Trophoblast cell (in vitro differentiated cells and primary cell): ENCODE measurements at regions not wholly inside any gene's neighbourhood (a gene's known extent, or its start where the extent isn't known, plus 50 kb on each side); places are given as distances from the start of the nearest gene placed in this dataset.

Source experiments
- DNase-seq, 2 donors: peaks; one replicate each; pipeline ENCODE4 v3.0.0-alpha.2; 2016
- H2AFZ ChIP-seq: 2 replicates; pipeline ENCODE4 v1.6.1; 2013; ENCODE audit warnings: low read length, moderate library complexity, mild to moderate bottlenecking; ENCODE audit not compliant: insufficient read depth, poor library complexity
- H2AK5ac ChIP-seq: 2 replicates; pipeline ENCODE4 v1.6.1; 2013; ENCODE audit warnings: mild to moderate bottlenecking, low read length
- H2BK120ac ChIP-seq: 2 replicates; pipeline ENCODE4 v1.6.1; 2013; ENCODE audit warnings: low read length, mild to moderate bottlenecking, moderate library complexity; ENCODE audit not compliant: insufficient read depth, poor library complexity
- H2BK12ac ChIP-seq: 2 replicates; pipeline ENCODE4 v1.6.1; 2013; ENCODE audit warnings: mild to moderate bottlenecking, low read length, moderate library complexity
- H2BK5ac ChIP-seq: 2 replicates; pipeline ENCODE4 v1.6.1; 2013; ENCODE audit warnings: low read length, low read depth, moderate library complexity, mild to moderate bottlenecking; ENCODE audit not compliant: poor library complexity
- H3K14ac ChIP-seq: 2 replicates; pipeline ENCODE4 v1.6.1; 2013; ENCODE audit warnings: mild to moderate bottlenecking, low read length
- H3K18ac ChIP-seq: 2 replicates; pipeline ENCODE4 v1.6.1; 2013; ENCODE audit warnings: mild to moderate bottlenecking, low read length
- H3K23ac ChIP-seq: 2 replicates; pipeline ENCODE4 v1.6.1; 2013; ENCODE audit warnings: low read length
- H3K27ac ChIP-seq: 2 replicates; pipeline ENCODE4 v1.5.1; 2013; ENCODE audit warnings: low read depth, mild to moderate bottlenecking, inconsistent platforms, low read length, moderate library complexity
- H3K27me3 ChIP-seq: 2 replicates; pipeline ENCODE4 v1.6.1; 2013; ENCODE audit warnings: inconsistent platforms, mild to moderate bottlenecking, low read length, moderate library complexity; ENCODE audit not compliant: insufficient read depth
- H3K36me3 ChIP-seq, 2 experiments: 1 replicate in 1 of 2; 2 replicates in 1 of 2; pipeline ENCODE4 v1.6.1; 2013; ENCODE audit warnings: low read length in 2 of 2, mild to moderate bottlenecking in 2 of 2, moderate library complexity in 1 of 2; ENCODE audit not compliant: insufficient read depth in 2 of 2, control insufficient read depth in 1 of 2
- H3K4ac ChIP-seq: 2 replicates; pipeline ENCODE4 v1.6.1; 2013; ENCODE audit warnings: low read depth, mild to moderate bottlenecking, low read length, moderate library complexity
- H3K4me1 ChIP-seq, 2 experiments: 1 replicate in 1 of 2; 2 replicates in 1 of 2; pipeline ENCODE4 v1.6.1; 2013; ENCODE audit warnings: low read length in 2 of 2, mild to moderate bottlenecking in 2 of 2, moderate library complexity in 1 of 2; ENCODE audit not compliant: insufficient read depth in 2 of 2, control insufficient read depth in 1 of 2
- H3K4me2 ChIP-seq: 2 replicates; pipeline ENCODE4 v1.6.1; 2013; ENCODE audit warnings: inconsistent platforms, mild to moderate bottlenecking, low read length, moderate library complexity
- H3K4me3 ChIP-seq: 2 replicates; pipeline ENCODE4 v1.5.1; 2013; ENCODE audit warnings: mild to moderate bottlenecking, low read depth, low read length, inconsistent platforms
- H3K79me1 ChIP-seq: one replicate; pipeline ENCODE4 v1.6.1; 2013; ENCODE audit warnings: low read length
- H3K79me2 ChIP-seq: 2 replicates; pipeline ENCODE4 v1.6.1; 2013; ENCODE audit warnings: low read length, mild to moderate bottlenecking; ENCODE audit not compliant: control insufficient read depth, insufficient read depth, poor library complexity
- H3K9ac ChIP-seq: 2 replicates; pipeline ENCODE4 v1.6.1; 2013; ENCODE audit warnings: mild to moderate bottlenecking, low read length
- H3K9me3 ChIP-seq: 2 replicates; pipeline ENCODE4 v1.6.1; 2013; ENCODE audit warnings: low read depth, mild to moderate bottlenecking, control low read depth, inconsistent platforms, low read length; ENCODE audit not compliant: insufficient read depth
- H4K12ac ChIP-seq: 2 replicates; pipeline ENCODE4 v1.6.1; 2013; ENCODE audit warnings: low read depth, mild to moderate bottlenecking, low read length, moderate library complexity
- H4K8ac ChIP-seq: 2 replicates; pipeline ENCODE4 v1.6.1; 2013; ENCODE audit warnings: low read depth, mild to moderate bottlenecking, low read length, moderate library complexity
- H4K91ac ChIP-seq: one replicate; pipeline ENCODE4 v1.6.1; 2013; ENCODE audit warnings: low read depth, mild to moderate bottlenecking, low read length, moderate library complexity
- WGBS: extraction: QIAGEN DNeasy Blood & Tissue Kit; methylation state at CpG from one replicate; pipeline ENCODE4 v1.1.7; 2013; ENCODE audit warnings: missing lambda C conversion rate; ENCODE audit not compliant: insufficient read length, insufficient coverage; ENCODE audit errors: extremely low coverage; 5-methylcytosine and 5-hydroxymethylcytosine counted together

DNA sequence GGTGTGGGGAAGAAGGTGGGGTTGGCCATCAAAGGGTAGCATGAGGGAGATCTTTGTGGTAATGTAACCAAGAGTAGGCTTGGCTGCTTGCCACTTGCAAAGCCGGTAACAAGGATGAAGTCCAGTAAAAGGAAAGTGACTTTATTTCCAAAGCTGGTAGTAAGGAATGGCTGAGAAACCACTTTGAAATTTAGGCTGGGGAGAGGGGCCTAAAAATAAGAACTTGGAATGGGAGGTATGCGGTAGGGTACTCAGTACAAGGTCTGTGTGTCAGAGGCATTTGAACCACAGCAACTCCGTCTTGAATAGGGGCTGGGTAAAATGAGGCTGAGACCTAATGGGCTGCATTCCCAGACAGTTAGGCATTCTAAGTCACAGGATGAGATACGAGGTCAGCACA lies 216.0 kb upstream of the ISX start:
- Histone ChIP-seq H4K8ac (peak overlapping the region; percentile 61), H3K9ac (no peak overlapping the region), H3K36me3 (no peaks in the 10 kb centered on the region), H2BK12ac (peak overlapping the region; percentile 94), H3K79me2 (peaks cover 3% of the 10 kb centered on the region), H4K91ac (peak overlapping the region; percentile 99), H3K27ac (peak overlapping the region; percentile 97), H3K23ac (no peak overlapping the region), H3K4me1 (peaks cover 5 to 7% of the 10 kb centered on the region in 2 experiments), H2AK5ac (no peak overlapping the region), H2BK120ac (peak overlapping the region; percentile 94), H3K4ac (peak overlapping the region; percentile 27), H3K18ac (no peak overlapping the region), H3K9me3 (no peaks in the 10 kb centered on the region), H3K27me3 (no peaks in the 10 kb centered on the region), H3K79me1 (peaks cover 23% of the 10 kb centered on the region), H3K4me2 (no peak overlapping the region), H2AFZ (no peak overlapping the region), H3K14ac (peak overlapping the region; percentile 85), H4K12ac (no peak overlapping the region), H2BK5ac (peak overlapping the region; percentile 97), H3K4me3 (no peak overlapping the region)
- no CpG with 5 or more reads among the region's 4 CpGs for WGBS
- peak; percentile 2 to 3 for DNase-seq

DNA sequence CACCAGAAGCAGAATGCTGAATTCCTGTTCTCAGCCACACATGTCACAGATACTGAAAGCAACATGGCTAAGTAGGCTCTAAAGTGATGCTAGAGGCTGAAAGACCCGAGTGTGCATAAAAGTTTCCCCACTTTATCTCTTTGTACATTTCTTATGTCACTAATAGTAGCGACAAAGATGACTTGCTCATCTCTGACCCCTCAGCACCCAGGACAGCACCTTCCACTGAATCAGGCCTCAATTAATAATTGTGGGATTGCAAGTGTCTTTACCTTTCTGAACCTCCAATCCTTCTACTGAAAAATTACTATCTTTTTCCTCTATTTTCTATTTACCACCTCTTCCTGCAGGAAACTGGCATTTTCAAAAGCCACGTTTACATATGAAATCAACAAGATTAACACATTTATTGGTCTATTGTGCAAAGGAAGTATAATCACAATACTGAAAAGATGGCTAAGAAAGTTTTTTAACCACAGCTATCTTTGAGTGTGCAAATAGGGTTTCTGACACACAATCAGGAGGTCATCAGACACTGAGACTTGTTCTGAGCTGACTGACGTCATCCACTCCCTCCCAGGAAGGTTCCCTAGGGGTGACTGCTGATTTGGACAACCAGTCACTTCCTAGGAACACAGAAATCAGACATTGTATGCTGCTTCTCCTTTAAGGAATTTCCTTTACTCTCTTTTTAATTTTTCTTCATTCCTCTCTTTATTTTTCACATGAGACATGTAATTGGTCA lies 213.9 kb upstream of the ISX start:
- H3K79me1 ChIP-seq = peaks cover 29% of the 10 kb centered on the region
- H2BK12ac ChIP-seq = peak overlapping the region; percentile 90
- H3K4ac ChIP-seq = no peak overlapping the region
- H3K27me3 ChIP-seq = no peaks in the 10 kb centered on the region
- no peak overlapping the region for H3K14ac ChIP-seq
- H3K27ac ChIP-seq = no peak overlapping the region
- no peak overlapping the region for H3K23ac ChIP-seq
- DNase-seq = no peak
- H3K4me3 ChIP-seq = no peak overlapping the region
- no peak overlapping the region for H4K8ac ChIP-seq
- no peak overlapping the region for H3K9ac ChIP-seq
- peaks cover 6% of the 10 kb centered on the region for H3K79me2 ChIP-seq
- H3K4me2 ChIP-seq = no peak overlapping the region
- peak overlapping the region; percentile 70 for H4K91ac ChIP-seq
- no peak overlapping the region for H3K18ac ChIP-seq
- H3K36me3 ChIP-seq = no peaks in the 10 kb centered on the region
- peak overlapping the region; percentile 15 for H2BK120ac ChIP-seq
- no peak overlapping the region for H2AK5ac ChIP-seq
- WGBS = no CpG with 5 or more reads among the region's 4 CpGs
- no peak overlapping the region for H2AFZ ChIP-seq
- peak overlapping the region; percentile 21 for H2BK5ac ChIP-seq
- peaks cover 9 to 10% of the 10 kb centered on the region in 2 experiments for H3K4me1 ChIP-seq
- no peaks in the 10 kb centered on the region for H3K9me3 ChIP-seq
- H4K12ac ChIP-seq = no peak overlapping the region

DNA sequence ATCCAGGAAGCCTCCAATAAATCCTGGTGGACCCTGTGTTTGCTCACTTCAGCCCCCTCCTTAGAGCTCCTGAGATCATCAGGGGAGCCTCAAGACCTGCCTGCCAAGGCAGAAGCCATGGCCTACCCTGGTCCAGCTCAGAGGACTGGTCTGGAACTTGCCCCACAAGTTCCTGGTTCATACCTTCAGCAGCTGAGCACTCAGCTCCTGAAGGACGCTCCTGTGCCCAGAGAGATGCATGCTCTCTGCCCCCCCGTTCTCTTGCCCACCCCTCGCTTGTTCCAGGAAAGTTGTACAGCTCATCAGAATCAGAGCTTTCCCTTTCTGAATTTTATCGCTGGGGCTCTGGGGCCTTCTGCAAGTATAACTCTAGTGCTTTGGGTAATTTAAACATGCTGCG lies 210.5 kb upstream of the ISX start:
- no peak overlapping the region for H3K9ac ChIP-seq
- no peak overlapping the region for H3K4ac ChIP-seq
- H3K14ac ChIP-seq = peak overlapping the region; percentile 82
- peaks cover 5% of the 10 kb centered on the region for H3K79me2 ChIP-seq
- DNase-seq = no peak
- peaks cover 26% of the 10 kb centered on the region for H3K79me1 ChIP-seq
- H4K8ac ChIP-seq = peak overlapping the region; percentile 2
- no peak overlapping the region for H3K4me3 ChIP-seq
- H3K27ac ChIP-seq = no peak overlapping the region
- H3K27me3 ChIP-seq = no peaks in the 10 kb centered on the region
- peak overlapping the region; percentile 61 for H2BK5ac ChIP-seq
- no peak overlapping the region for H3K4me2 ChIP-seq
- no peaks in the 10 kb centered on the region for H3K36me3 ChIP-seq
- H2AK5ac ChIP-seq = peak overlapping the region; percentile 50
- peak overlapping the region; percentile 25 for H2AFZ ChIP-seq
- H4K91ac ChIP-seq = peak overlapping the region; percentile 66
- no peak overlapping the region for H4K12ac ChIP-seq
- WGBS = no CpG with 5 or more reads among the region's 5 CpGs
- peaks cover 2% of the 10 kb centered on the region for H3K9me3 ChIP-seq
- peak overlapping the region; percentile 72 for H2BK12ac ChIP-seq
- H3K18ac ChIP-seq = peak overlapping the region; percentile 16
- H3K23ac ChIP-seq = no peak overlapping the region
- peak overlapping the region; percentile 81 for H2BK120ac ChIP-seq
- peaks cover 8% of the 10 kb centered on the region in 2 experiments for H3K4me1 ChIP-seq

DNA sequence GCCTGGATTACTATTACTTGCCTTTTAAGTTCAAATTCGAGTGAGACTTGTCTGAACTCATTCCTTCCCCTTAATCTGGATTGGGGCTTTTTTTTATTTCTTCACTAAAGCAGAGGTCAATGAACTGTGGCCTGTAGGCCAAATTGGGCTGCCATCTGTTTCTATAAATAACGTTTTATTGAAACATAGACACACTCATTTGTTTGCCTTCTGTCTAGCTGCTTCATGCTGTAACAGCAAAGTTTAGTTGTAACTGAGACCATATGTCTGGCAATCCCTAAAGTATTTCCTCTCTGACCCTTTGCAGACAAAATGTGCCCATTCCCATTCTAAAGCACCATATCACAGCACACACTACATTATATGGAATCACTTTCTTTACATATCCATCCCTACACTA lies 207.9 kb upstream of the ISX start:
- Histone ChIP-seq H3K4me2 (no peak overlapping the region), H4K12ac (no peak overlapping the region), H3K79me2 (peaks cover 5% of the 10 kb centered on the region), H3K4me3 (no peak overlapping the region), H4K91ac (peak overlapping the region; percentile 87), H2BK120ac (no peak overlapping the region), H2BK12ac (no peak overlapping the region), H3K4ac (no peak overlapping the region), H3K27me3 (no peaks in the 10 kb centered on the region), H2AK5ac (no peak overlapping the region), H3K9ac (no peak overlapping the region), H3K79me1 (peaks cover 19% of the 10 kb centered on the region), H2BK5ac (no peak overlapping the region), H4K8ac (no peak overlapping the region), H2AFZ (no peak overlapping the region), H3K18ac (no peak overlapping the region), H3K9me3 (peaks cover 2% of the 10 kb centered on the region), H3K27ac (peak overlapping the region; percentile 79), H3K14ac (no peak overlapping the region), H3K4me1 (peaks cover 5 to 6% of the 10 kb centered on the region in 2 experiments), H3K36me3 (no peaks in the 10 kb centered on the region), H3K23ac (no peak overlapping the region)
- WGBS = no CpG with 5 or more reads among the region's 2 CpGs
- DNase-seq = no peak
